Sciatic nerve (tissue), 2 donors: ENCODE measurements at regions not wholly inside any gene's neighbourhood (a gene's known extent, or its start where the extent isn't known, plus 50 kb on each side); places are given as distances from the start of the nearest gene placed in this dataset.

Experiments
- ATAC-seq: fragments of 200-7000 bp; cut with Tn5 transposase; one replicate; pipeline ENCODE4 v1.9.1; 2020; ENCODE audit warnings: mild to moderate bottlenecking, moderate library complexity
- DNase-seq: peaks from one replicate; pipeline ENCODE4 v3.0.0-alpha.2; 2020; ENCODE audit warnings: low spot score
- intact Hi-C: fragments of 100-400 bp; cut with DNase I; formaldehyde crosslinking; loops from one replicate; pipeline ENCODE4 v1.14.2; 2022
- donor health status: DM: no; HTN: no; CAD: no.
- donor health status: DM: no; HTN: no; CAD: no.

GRCh38 chr2:118791483-118791882 is 56.0 kb downstream of the EN1 start:
- ATAC-seq: no peak
- intact Hi-C loops: no loop called here
- DNase-seq: no peak

GRCh38 chr2:118786746-118787145 is 60.7 kb downstream of the EN1 start:
- ATAC-seq (peak; percentile 38), DNase-seq (no peak)
- intact Hi-C loops: no loop called here

- intact Hi-C loops: no loop called here
- ATAC-seq (no peak), DNase-seq (no peak)
These were observed 62.6 kb downstream of the EN1 start for GRCh38 chr2:118784860-118785259.

- no peak for ATAC-seq
- intact Hi-C loops: no loop called here
- DNase-seq: no peak
These were observed 68.1 kb downstream of the EN1 start for GRCh38 chr2:118779362-118779761.

- ATAC-seq (peak; percentile 79), DNase-seq (peak; percentile 72)
- intact Hi-C loops: no loop called here
These were observed 72.9 kb downstream of the EN1 start for GRCh38 chr2:118774458-118775133.

GRCh38 chr2:118773826-118774225 is 73.6 kb downstream of the EN1 start:
- no peak for DNase-seq
- ATAC-seq: no peak

GRCh38 chr2:118772487-118773200 is 74.8 kb downstream of the EN1 start:
- DNase-seq (no peak), ATAC-seq (no peak)
- intact Hi-C loops: no loop called here

More at GRCh38 chr2:118773826-118774225, 73.6 kb downstream of the EN1 start:
- intact Hi-C loops: no loop called here

GRCh38 chr2:118769707-118770400 is 77.6 kb downstream of the EN1 start:
- no peak for ATAC-seq
- DNase-seq: no peak
- intact Hi-C loops: no loop called here

GRCh38 chr2:118766871-118767270 is 80.6 kb downstream of the EN1 start:
- ATAC-seq: no peak
- no peak for DNase-seq
- intact Hi-C loops: no loop called here

- no peak for DNase-seq
- ATAC-seq: no peak
- intact Hi-C loops: no loop called here
These were observed 82.6 kb downstream of the EN1 start for GRCh38 chr2:118764855-118765254.

- DNase-seq (no peak), ATAC-seq (no peak)
- intact Hi-C loops: no loop called here
These were observed 83.7 kb downstream of the EN1 start for GRCh38 chr2:118763797-118764196.

- intact Hi-C loops: no loop called here
- DNase-seq: no peak
- ATAC-seq: no peak
These were observed 85.2 kb downstream of the EN1 start for GRCh38 chr2:118762290-118762689.

GRCh38 chr2:118761771-118762170 is 85.7 kb downstream of the EN1 start:
- no peak for ATAC-seq
- no peak for DNase-seq
- intact Hi-C loops: no loop called here

- ATAC-seq (no peak), DNase-seq (no peak)
- intact Hi-C loops: no loop called here
These were observed 91.5 kb downstream of the EN1 start for GRCh38 chr2:118755901-118756300.

- DNase-seq (no peak), ATAC-seq (no peak)
- intact Hi-C loops: no loop called here
These were observed 92.1 kb downstream of the EN1 start for GRCh38 chr2:118755384-118755783.

GRCh38 chr2:118752762-118753429 is 94.6 kb downstream of the EN1 start:
- ATAC-seq: no peak
- intact Hi-C loops: no loop called here
- DNase-seq: no peak

GRCh38 chr2:118750959-118751565 is 96.4 kb downstream of the EN1 start:
- ATAC-seq (no peak), DNase-seq (no peak)
- intact Hi-C loops: no loop called here

- DNase-seq: no peak
- intact Hi-C loops: no loop called here
These were observed 99.1 kb downstream of the EN1 start for GRCh38 chr2:118748245-118748885.

GRCh38 chr2:118747637-118748036 is 99.8 kb downstream of the EN1 start:
- DNase-seq (no peak), ATAC-seq (no peak)
- intact Hi-C loops: no loop called here

More at GRCh38 chr2:118748245-118748885, 99.1 kb downstream of the EN1 start:
- ATAC-seq: no peak
